GM18867 (cell line): ENCODE measurements at regions not wholly inside any gene's neighbourhood (a gene's known extent, or its start where the extent isn't known, plus 50 kb on each side); places are given as distances from the start of the nearest gene placed in this dataset.

Experiments used
- ATAC-seq: cut with Tn5 transposase; IDR thresholded peaks from one replicate; pipeline ENCODE4 v1.9.1; 2021; ENCODE audit warnings: mild to moderate bottlenecking, moderate library complexity; ENCODE audit not compliant: unreplicated experiment

DNA sequence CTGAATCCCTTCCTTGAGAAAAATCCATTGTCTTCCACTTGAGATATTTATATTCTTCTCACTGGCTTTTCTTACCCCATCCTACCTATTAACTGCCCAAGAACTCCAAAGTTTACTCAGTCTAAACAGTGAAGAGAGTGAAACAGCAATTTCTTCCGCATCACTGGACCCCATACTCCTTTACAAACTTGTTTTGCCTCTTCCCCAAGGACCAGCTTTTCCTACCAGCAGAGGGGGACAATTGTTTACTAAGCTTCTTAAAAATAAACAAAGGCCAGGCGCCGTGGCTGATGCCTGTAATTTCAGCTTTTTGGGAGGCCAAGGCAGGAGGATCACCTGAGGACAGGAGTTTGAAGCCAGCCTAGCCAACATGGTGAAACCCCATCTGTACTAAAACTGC lies 52.0 kb downstream of the LRATD1 start:
- ATAC-seq = no peak

DNA sequence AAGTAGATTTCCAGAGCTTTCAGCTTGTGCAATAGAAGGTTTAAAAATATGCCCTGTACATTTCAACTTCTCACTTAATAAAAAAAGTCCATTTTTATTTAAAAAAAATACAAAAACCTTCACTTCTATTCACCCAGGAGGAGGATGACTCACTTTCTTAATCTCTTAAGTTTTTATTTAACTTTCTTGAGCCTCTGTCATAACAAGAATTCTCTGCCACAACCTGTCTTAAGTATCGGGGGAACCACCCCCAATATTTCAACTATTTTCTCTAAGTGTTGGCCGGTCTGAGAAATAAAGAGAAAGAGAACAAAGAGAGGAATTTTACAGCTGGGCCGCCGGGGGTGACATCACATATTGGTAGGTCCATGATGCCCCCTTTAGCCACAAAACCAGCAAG lies 58.4 kb downstream of the LRATD1 start:
- ATAC-seq = no peak

DNA sequence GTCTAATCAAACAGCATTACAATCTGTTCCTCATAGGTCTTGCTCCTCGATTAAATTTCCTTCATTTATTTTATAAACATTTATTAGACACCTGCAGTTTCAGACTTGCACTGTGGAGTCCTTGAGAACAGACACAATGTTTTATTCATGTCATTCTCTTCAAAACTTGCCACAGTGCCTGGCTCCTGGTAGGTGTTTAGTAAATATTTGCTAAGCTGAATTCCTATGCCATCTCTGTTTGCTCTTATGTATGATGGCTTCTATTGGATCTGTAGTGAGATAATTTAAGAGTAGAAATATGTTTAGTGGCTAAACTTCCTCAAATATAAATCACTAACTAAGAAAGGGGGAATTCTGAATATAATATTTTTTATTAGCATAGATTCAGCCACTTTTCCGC lies 61.4 kb downstream of the LRATD1 start:
- no peak for ATAC-seq

DNA sequence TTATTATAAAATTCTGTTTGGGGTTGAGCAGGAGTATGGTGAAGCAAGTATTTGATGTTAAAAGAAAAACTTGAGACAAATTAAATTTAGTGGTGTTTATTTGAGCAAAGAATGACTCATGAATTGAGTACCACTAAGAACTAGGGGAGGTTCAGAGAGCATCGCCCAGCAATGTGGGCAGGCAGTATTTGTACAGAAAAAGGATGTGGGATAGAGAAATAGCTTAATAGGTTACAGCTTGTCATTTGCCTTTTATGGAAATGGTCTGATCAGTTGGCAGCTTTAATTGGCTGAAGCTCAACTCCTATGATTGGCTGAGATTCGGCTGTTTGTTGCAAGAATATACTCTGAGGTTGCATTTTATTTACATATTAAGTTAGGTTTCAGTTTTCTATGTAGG lies 68.2 kb downstream of the LRATD1 start:
- ATAC-seq = no peak

DNA sequence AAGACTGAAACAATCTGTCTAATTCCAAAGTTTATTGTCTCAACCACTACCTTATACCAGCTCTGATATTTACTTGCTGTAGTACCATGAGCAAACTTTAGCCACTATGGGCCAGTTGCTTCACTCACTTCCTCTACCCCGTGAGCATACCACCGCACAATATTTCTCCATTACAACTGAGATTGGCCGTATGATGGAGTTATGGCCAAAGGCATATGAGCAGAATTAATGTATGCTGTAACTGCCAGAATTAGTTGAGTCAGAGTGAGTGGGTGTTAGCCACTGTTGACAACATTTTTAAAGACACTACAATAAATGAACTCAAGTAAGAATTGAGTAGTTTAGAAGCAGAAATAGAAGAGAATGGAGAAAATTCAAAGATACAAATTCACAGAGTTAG lies 69.7 kb downstream of the LRATD1 start:
- no peak for ATAC-seq

DNA sequence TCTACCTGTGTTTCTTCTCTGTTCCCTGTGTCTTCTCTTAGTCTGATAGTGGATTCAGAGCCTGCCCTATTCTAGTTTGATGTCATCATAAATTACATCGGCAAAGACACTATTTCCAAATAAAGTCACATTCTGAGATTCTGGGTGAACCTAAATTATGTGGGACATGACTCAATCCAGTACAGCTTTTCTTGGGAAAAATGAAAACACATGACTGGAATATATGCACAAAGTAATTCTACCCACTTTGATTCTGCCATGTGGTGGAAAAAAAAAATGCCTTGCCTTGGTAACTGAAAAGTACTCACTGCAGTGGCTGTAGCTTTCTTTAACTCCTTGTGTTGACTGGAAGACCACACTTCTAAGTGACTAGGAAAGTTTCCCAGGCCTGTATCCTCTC lies 73.7 kb downstream of the LRATD1 start:
- ATAC-seq = no peak

DNA sequence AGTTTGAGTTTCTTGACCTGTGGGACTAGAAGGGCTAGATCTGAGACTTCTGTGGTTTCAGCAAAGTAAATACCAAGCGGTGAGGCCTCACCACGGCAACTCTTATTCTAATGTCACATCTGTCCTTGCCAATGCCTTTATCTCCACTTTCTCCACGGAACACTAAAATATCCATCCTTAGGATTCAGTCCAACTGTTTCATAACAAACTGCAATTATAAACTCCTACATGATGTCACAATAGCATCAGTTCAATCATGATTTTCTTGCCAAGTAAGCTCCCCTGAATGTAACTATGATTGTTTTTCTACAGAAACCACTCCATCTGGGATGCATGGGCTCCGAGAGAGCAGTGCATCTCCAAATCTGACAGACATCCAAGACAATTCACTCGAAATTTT lies 79.6 kb downstream of the LRATD1 start:
- no peak for ATAC-seq

DNA sequence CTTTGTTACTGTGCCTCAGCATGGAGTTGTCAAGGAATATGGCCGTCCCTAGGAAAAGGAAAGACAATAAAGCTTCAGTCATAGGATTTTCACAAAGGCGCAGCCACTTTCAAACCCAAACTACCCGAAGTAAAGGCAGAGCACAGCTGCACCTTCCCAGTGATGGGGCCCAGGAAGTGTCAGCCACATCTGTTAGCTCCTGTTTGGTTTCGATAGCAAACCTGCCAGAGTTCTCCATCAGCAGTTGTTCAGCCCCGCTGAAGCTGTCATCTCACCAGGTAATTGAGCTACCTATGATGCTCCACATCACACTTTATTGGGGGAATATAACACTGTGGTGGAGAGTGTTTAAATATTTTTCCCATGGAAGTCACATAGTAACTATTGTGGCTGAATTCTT lies 80.7 kb downstream of the LRATD1 start:
- no peak for ATAC-seq

DNA sequence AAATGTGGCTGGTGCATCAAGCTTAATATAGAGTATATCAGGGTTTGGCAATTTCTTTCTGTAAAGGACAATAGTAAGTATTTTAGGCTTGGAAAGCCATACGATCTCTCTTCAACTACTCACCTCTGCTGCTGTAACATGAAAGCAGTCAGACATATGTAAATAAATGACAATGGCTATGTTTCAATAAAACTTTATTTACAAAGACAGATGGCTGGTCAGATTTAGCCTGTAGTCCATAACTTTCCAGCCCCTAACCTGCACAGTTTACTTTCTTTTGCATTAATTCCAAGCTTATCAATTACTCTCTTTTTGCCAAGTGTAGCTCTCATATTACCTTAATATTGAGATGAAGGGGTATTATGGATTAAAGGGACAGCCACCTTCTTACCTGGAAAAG lies 83.1 kb downstream of the LRATD1 start:
- ATAC-seq = no peak

DNA sequence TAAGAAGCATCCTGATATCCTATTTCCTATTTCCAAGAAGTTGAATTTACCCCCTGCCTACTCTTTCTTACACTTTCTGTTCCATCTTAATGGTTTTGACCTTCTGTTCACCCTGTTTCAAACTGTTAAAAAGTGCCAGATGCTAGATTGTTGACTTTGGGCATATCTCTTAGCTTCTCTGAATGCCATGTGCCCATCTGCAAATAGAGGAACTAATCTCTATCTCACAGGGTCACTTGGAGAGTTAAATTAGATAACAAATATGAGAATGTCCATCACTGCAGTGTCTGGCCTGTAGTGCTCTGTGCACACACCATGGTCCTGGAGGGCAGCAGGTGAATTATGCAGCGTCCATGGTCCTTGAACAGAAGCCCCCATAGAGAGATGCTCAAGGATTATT lies 83.8 kb downstream of the LRATD1 start:
- no peak for ATAC-seq

DNA sequence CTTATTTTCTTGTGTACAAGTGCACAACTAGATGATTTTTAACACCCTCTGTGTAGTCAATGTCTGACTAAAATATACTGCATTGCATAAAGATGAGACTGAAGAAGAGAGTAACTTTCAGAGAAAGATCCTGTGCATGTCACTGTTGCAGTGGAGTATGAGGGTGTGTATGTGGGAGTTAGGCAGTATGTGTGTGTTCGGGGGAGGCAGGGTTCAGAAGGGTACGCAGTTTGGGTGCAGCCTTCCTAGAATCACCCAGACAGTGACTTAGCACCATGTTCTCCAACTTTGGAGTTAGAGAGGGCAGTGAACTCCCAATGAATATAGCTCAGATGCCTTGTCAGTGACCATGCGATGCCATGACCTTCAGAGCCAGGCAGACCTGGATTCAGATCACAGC lies 84.6 kb downstream of the LRATD1 start:
- no peak for ATAC-seq

DNA sequence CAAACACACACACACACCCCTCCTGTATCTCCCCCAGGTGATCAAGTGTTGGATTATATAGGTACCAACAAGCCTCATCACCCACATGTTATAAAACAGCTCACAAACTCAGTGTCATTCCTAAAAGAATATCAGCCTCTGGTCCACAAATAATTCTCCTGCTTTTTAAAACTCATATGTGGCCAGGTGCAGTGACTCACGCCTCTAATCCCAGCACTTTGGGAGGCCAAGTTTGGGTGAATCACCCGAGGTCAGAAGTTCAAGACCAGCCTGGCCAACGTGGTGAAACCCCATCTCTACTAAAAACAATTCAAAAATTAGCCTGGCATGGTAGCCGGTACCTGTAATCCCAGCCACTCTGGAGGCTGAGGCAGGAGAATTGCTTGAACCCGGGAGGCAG lies 87.8 kb downstream of the LRATD1 start:
- no peak for ATAC-seq

DNA sequence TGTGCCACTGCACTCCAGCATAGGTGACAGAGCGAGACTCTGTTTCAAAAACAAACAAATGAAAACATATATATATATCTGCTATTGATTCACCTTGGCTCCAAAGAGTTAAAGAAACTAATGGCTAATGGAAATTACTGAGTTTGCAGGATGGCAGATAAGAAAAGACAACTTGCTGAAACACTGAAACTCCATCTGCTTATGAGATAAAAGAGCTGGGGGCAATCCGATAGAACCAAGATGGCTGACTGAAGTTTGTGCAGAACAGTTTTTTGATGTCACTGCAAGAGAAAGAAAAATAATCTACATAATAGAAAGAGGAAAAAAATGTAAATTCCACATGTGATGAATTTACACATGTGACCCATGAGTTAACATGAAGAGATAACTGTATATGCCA lies 88.2 kb downstream of the LRATD1 start:
- no peak for ATAC-seq

DNA sequence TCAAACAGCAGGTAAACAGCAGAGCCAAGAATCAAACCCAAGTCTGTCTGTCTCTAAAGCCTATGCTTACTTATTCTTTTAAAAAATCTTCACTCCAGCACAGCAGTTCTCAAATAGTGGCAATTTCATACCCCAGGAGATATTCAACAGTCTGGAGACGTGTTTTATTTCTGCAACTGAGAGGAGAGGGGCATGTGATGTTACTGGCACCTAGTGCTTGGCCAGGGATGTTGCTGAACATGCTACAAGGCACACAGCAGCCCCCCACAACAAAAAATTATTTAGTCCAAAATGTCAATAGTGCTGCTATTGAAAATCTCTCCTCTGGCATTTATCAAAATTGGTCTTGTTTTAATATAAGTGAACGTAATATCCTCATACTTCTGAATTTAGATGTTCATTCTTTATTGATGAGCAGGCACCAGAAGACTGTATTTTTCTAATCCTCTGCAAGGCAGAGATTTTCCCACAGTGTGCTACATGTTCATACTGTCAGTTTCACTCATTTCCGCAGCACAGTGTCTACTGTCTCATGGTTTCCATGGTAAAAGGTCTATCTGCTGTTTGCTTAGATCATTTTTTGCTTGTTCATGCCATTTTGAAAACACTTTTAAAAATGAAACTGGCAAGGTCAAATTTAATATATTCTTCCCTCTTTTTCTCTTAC lies 90.5 kb downstream of the LRATD1 start:
- no peak for ATAC-seq

DNA sequence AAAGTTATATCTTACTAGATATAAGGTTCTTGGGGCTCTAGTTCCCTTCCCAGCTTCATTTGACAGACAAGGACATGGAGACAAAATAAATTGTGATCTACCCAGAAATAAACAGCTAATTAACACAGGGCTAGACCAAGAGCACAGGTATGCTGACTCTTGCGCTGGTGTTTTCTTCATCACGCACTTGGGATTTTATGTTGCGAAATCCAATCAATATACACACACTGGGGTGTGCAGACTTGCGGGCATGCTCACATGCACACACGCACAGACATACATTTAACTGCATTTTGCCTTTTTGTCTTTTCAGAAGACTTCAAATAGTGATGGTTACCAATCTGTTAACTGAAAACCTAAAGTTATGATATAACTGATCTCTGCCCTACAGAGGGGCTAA lies 91.2 kb downstream of the LRATD1 start:
- ATAC-seq = no peak

DNA sequence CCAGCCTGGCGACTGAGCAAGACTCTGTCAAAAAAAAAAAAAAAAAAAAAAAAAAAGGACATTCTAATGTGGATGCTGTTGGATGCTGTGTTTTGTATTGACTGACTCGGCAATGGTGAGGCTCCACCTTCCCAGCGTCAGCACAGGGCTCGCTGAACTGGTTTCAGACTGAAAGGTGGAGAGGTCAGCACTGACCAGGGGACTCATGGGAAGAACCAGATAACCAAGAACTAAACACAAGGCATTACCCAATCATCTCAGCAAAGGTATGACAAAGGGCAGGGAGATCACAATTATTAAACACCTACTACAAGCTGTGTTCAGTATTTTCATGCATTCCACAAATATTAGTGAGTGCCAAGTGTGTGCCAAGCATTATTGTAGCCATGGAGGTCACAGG lies 103.2 kb downstream of the LRATD1 start:
- no peak for ATAC-seq

DNA sequence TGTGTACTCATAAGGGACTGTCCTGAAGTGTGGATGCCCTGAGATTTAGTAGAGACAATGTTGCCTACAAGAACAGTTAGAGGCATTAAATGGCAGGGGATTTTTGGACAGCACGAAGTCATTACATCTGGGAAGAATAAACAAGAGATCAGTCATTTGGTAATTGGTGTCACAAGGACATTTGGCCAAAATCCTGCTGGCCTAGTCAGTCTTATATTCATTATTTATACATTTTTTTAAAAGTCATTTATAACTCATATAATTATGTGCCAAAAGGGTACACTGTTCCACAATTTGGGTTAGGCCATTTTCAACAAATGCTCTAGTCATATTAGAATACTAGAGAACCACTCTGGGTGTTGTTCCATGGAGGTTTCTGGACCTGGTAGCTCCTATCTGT lies 104.7 kb downstream of the LRATD1 start:
- ATAC-seq = no peak

DNA sequence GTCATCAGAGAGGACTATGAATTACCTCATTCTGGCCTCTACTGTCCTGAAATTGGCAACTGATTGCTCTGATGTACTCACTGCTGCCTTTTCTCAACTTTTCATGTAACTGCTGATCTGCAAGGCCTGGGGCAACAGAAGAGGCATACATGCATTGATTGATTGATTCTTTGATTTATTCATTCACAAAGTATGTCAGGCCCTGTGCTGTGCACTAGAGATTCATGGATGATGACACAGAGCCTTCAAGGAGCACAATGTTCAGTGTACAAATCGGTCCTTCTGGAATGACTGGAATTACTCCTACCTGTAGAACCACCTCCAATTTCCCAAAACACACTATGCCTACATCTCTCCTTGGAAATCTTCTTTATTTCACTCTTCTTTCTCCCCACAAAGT lies 111.3 kb downstream of the LRATD1 start:
- ATAC-seq = no peak

DNA sequence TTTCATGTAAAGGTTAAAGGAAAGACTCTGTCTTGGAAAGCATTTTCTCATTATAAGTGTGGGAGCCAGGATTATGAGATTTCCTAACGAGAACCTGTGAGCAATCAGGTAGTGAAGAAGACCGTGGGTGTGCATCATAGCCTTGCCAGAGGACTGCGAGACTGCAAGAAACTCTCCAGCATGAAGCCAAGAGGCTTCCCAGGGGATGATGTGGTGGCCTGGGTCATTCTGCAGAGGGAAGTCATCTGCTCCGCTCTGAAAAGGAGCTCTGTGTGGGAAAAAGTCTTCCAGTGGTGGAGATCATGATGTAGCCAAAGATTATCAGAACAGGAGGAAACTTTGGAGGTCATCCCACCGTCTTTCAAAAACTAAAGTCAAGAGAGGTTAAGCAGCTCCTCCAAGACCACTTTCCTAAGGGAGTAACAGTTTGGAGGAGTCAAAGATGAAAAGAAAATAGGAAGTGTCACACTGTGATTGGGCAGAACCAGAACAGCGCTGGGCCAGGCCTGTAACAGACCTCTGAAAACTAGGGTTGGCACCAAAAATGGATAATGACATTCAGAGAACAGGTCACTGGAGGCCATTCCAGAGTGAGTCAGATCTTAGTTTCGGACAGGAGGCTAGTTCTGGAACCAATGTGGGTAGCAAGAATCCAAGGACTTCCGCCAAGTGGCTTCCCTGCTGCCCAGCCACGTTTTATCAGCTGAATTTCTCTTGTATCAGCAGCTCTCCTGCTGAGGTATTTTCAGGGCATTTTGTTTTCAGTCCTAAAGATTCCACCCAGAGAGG lies 113.0 kb downstream of the LRATD1 start:
- no peak for ATAC-seq

DNA sequence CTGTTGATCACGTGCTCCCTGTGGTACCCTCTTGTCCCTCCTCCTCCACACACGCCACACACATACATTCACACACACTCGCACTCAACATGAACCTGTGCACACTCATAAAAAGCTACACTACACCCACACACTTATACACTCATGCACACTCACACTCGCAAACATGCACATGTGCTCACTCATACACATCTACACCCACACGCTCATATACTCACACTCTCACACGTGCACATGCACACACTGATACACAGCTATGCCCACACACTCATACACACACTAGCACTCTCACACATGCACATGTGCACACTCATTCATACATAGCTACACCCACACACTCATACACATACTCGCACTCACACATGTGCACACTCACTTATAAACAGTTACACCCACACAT lies 113.6 kb downstream of the LRATD1 start:
- no peak for ATAC-seq

DNA sequence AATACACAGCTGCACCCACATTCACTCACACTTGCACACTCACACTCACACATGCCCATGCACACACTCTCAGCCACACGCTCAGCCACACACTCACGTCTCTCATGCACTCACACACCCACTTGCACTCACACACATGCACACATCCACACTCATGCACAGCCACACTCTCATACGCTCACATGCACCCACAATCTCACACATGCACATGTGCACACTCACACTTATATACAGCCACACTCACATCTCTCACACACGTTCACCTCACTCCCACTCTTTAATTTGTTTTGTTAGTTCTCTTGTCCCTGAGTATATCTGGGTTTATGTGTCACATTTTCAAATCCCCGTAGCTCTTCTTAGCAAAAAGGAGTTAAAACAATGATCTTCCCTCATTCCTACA lies 114.9 kb downstream of the LRATD1 start:
- no peak for ATAC-seq

DNA sequence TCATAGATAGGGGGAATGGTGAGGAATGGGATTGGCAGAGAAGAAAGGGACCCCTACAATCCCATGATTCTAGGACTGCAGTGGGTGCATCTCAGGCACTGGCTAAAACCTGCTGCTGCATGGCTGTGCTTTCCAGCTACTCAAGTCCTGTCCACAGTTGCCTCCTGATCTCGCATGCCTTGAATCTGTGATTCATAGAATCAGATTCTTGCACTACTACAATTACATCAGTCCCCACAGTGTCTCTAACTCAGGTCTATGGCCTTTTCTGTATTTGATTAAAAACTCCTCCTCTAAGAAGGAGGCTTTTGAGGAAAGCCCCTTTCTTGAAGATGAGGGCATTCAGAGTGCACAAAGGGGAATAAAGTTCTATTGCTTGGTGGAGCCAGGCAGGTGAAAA lies 117.4 kb downstream of the LRATD1 start:
- no peak for ATAC-seq

DNA sequence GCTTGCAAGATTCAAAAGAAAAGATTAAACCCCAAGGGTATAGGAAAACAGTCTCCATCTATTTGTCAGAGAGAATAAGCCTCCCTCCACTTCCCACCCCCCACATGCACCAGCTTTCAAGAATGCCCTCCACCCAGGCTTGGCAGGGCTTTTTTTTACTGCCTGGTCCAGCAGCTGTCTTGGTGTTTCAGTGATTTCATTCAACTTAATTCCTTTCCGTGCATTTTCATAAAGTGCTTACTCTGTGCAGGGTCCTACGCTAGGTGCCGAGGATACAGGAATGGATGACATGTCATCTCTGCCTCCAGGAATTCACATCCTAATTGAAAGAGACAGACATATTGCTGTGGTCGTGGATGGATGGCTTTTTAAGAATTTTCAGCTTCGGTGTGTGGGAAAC lies 117.9 kb downstream of the LRATD1 start:
- no peak for ATAC-seq
